ENCODE measurements at regions not wholly inside any gene's neighbourhood (a gene's known extent, or its start where the extent isn't known, plus 50 kb on each side); places are given as distances from the start of the nearest gene placed in this dataset.

DNA sequence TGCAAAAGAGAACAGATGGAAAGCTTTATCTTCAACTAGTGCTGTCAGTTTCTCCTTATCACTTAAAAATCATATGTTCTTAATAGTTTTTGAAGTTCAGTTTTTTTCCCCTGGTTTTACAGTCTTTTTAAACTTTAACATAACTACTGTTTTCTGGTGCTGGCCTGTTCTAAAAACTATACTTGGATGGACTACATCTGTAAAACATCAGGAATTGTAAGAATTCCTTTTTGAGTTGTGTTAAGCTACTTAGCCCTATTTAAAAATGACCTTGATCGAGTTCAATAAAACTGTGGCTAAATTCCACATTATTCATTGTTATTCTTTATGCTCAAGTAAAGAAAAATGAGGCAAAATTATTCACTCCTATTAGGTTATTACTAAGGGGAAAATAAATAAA, 397.7 kb downstream of the NUP35 start:
- H3K4me1 ChIP-seq (ENCODE audit: control insufficient read depth, insufficient read depth, low read length), result peaks cover 3% of the 10 kb centered on the region
- no peak overlapping the region for H3K4me3 ChIP-seq (ENCODE audit: low read length)
- no peak for DNase-seq
- H3K36me3 ChIP-seq (ENCODE audit: control insufficient read depth, insufficient read depth, low read length), result no peaks in the 10 kb centered on the region
- H3K27me3 ChIP-seq (ENCODE audit: control insufficient read depth, insufficient read depth, low read length), result no peaks in the 10 kb centered on the region
- no peak overlapping the region for H3K27ac ChIP-seq (ENCODE audit: low read length)
- WGBS (ENCODE audit: insufficient coverage, low lambda C conversion rate), result 100% methylated on average over 1 of the region's 1 CpG
- no peaks in the 10 kb centered on the region for H3K9me3 ChIP-seq (ENCODE audit: control insufficient read depth, low read depth, low read length)

DNA sequence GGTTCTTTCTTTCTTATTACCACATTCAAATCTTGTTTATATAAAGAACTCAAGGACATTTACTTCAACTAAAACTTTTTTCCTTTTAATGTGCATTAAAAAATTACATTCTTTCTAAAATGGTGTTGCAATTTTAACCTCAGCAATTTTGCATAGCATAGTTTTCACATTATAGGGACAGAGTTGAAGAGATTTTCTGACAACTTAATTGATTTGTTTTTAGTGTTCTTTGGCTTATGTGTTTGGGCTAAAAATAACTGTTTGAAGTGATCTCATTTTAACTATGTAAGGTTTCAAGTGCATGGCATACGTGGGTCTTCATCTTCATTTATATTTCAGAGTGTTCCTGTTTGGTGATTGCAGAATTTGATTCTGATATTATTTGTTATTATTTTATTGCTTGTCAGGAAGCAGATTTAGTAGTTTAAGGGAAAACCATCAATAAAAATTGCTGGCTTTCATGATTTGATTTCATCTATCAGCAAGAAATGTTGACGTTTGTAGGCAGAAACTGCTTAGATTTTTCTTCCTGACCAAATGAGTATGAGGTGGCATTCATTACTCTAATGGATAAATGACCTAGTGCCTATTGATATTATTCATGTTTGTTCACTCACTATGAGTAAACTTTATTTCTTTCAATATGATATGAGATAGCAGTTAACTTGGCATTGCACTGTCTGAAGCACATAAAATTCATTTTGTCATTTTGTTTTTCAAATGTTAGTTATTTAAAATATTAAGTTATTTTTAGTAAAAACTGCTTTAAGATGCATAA, 398.4 kb downstream of the NUP35 start:
- Histone ChIP-seq H3K4me3 (ENCODE audit: low read length) (no peak overlapping the region), H3K9me3 (ENCODE audit: control insufficient read depth, low read depth, low read length) (no peaks in the 10 kb centered on the region), H3K27ac (ENCODE audit: low read length) (no peak overlapping the region), H3K36me3 (ENCODE audit: control insufficient read depth, insufficient read depth, low read length) (no peaks in the 10 kb centered on the region), H3K27me3 (ENCODE audit: control insufficient read depth, insufficient read depth, low read length) (no peaks in the 10 kb centered on the region), H3K4me1 (ENCODE audit: control insufficient read depth, insufficient read depth, low read length) (peaks cover 3% of the 10 kb centered on the region)
- no peak for DNase-seq
- WGBS (ENCODE audit: insufficient coverage, low lambda C conversion rate), result 80% methylated on average over 2 of the region's 2 CpGs

DNA sequence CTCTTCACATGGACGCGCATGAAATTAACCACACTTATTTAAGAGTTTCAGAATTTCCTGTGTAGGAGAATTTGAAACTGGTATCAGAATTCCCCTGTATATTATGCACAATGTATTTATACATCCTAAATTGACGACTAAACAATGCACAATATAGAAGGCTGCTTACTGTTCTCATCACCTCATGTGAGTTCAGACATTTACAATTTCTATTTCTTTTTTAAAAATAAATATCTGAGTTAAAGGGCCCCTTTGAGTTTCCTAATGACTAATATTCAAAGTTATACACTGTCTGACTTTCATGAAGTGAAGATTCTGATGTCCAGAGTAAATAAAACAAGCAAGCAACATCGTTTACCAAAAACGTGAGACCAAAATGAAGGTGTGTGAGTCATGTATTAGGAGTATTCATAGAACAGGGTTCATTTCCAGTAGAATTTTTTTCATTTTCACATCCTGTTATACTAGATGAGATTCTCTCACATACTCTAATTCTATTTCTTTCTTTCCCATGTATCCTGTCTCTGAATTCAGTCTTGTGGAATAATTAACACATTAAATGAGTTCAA, 406.2 kb downstream of the NUP35 start:
- DNase-seq, result no peak
- Histone ChIP-seq H3K4me3 (ENCODE audit: low read length) (no peak overlapping the region), H3K36me3 (ENCODE audit: control insufficient read depth, insufficient read depth, low read length) (no peaks in the 10 kb centered on the region), H3K27me3 (ENCODE audit: control insufficient read depth, insufficient read depth, low read length) (no peaks in the 10 kb centered on the region), H3K27ac (ENCODE audit: low read length) (no peak overlapping the region), H3K9me3 (ENCODE audit: control insufficient read depth, low read depth, low read length) (no peaks in the 10 kb centered on the region), H3K4me1 (ENCODE audit: control insufficient read depth, insufficient read depth, low read length) (no peaks in the 10 kb centered on the region)
- no CpG with 5 or more reads among the region's 5 CpGs for WGBS (ENCODE audit: insufficient coverage, low lambda C conversion rate)

DNA sequence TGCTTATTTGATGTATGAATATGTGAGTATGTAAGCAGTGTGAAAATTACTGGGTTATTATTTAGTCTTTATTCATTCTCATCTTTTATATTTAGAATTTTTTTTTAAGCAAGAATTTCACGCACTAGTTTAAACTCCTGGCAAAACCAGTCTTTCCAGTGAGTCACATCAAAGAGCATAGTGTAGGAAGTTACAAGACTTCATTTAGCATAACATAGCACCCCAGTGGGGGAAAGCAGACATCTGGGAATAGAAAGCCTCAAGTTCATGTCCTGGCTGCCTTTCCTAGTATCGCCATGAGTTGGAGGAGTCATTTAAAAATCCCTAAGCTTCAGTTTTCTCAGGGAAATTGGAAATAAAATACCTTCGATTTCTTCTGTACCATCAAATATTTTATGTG, 408.3 kb downstream of the NUP35 start:
- WGBS (ENCODE audit: insufficient coverage, low lambda C conversion rate), result 44% methylated on average over 2 of the region's 3 CpGs
- Histone ChIP-seq H3K36me3 (ENCODE audit: control insufficient read depth, insufficient read depth, low read length) (no peaks in the 10 kb centered on the region), H3K27ac (ENCODE audit: low read length) (no peak overlapping the region), H3K4me3 (ENCODE audit: low read length) (no peak overlapping the region), H3K27me3 (ENCODE audit: control insufficient read depth, insufficient read depth, low read length) (no peaks in the 10 kb centered on the region), H3K4me1 (ENCODE audit: control insufficient read depth, insufficient read depth, low read length) (no peaks in the 10 kb centered on the region), H3K9me3 (ENCODE audit: control insufficient read depth, low read depth, low read length) (no peaks in the 10 kb centered on the region)
- DNase-seq, result no peak

DNA sequence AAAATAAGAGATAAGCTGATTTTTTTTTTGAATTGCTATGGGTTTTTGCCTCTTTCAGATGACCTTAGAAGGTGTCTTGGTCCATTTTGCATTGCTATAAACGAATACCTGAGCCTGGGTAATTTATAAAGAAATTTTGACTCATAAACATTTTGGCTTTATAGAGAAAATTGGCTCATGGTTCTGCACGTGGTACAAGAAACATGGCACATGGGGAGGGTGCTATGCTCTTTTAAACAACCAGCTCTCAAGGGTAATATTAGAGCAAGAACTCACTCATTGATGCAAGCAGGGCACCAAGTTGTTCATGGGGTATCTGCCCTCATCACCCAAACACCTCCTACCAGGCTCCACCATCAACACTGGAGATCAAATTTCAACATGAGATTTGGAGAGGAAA, 408.8 kb downstream of the NUP35 start:
- no peaks in the 10 kb centered on the region for H3K4me1 ChIP-seq (ENCODE audit: control insufficient read depth, insufficient read depth, low read length)
- H3K36me3 ChIP-seq (ENCODE audit: control insufficient read depth, insufficient read depth, low read length), result no peaks in the 10 kb centered on the region
- WGBS (ENCODE audit: insufficient coverage, low lambda C conversion rate), result 83% methylated on average over 2 of the region's 2 CpGs
- DNase-seq, result no peak
- H3K27ac ChIP-seq (ENCODE audit: low read length), result no peak overlapping the region
- H3K9me3 ChIP-seq (ENCODE audit: control insufficient read depth, low read depth, low read length), result no peaks in the 10 kb centered on the region
- H3K27me3 ChIP-seq (ENCODE audit: control insufficient read depth, insufficient read depth, low read length), result no peaks in the 10 kb centered on the region
- H3K4me3 ChIP-seq (ENCODE audit: low read length), result no peak overlapping the region

DNA sequence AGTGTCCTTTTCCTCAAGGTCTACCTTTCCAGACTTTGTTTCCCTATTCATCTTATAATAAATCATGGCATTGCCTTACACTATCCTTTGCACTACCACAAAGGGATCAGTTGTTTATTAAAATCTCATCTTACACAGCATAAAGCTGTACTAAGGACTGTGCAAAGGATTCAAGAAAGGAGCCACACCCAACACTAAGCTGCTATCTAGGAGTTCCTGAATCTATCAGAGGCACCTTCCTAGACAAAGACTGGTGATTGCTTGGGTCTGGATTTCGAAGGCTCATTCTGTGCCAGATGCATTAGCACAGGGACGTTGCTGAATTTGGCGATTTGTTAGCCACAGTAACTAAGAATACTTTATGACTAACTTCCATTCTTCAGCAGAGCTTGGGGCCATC, 412.0 kb downstream of the NUP35 start:
- no peak overlapping the region for H3K27ac ChIP-seq (ENCODE audit: low read length)
- H3K4me3 ChIP-seq (ENCODE audit: low read length), result no peak overlapping the region
- H3K4me1 ChIP-seq (ENCODE audit: control insufficient read depth, insufficient read depth, low read length), result no peaks in the 10 kb centered on the region
- no CpG with 5 or more reads among the region's 3 CpGs for WGBS (ENCODE audit: insufficient coverage, low lambda C conversion rate)
- H3K9me3 ChIP-seq (ENCODE audit: control insufficient read depth, low read depth, low read length), result no peaks in the 10 kb centered on the region
- no peaks in the 10 kb centered on the region for H3K27me3 ChIP-seq (ENCODE audit: control insufficient read depth, insufficient read depth, low read length)
- no peaks in the 10 kb centered on the region for H3K36me3 ChIP-seq (ENCODE audit: control insufficient read depth, insufficient read depth, low read length)
- DNase-seq, result no peak

DNA sequence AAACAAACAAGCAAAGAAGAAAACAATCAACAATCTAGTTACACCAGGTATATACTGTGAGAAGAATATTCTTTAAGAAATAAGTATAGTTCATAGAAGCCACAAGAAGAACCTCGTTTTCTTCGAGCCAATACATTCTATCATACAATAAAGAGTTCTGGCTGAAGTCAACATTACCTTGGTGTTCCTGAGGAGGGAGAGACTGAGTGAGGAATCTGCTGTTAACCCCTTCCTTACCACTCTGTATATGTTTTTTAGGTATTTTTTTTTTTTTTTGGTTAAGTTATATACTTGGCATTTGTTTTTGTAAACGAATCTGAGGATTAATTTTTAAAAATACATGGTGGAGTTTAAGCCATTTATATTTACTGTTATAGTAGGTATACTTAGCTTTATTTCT, 412.5 kb downstream of the NUP35 start:
- H3K36me3 ChIP-seq (ENCODE audit: control insufficient read depth, insufficient read depth, low read length), result no peaks in the 10 kb centered on the region
- no peaks in the 10 kb centered on the region for H3K27me3 ChIP-seq (ENCODE audit: control insufficient read depth, insufficient read depth, low read length)
- no peak overlapping the region for H3K4me3 ChIP-seq (ENCODE audit: low read length)
- no peaks in the 10 kb centered on the region for H3K4me1 ChIP-seq (ENCODE audit: control insufficient read depth, insufficient read depth, low read length)
- DNase-seq, result no peak
- WGBS (ENCODE audit: insufficient coverage, low lambda C conversion rate), result 94% methylated on average over 3 of the region's 3 CpGs
- H3K9me3 ChIP-seq (ENCODE audit: control insufficient read depth, low read depth, low read length), result no peaks in the 10 kb centered on the region
- H3K27ac ChIP-seq (ENCODE audit: low read length), result no peak overlapping the region

DNA sequence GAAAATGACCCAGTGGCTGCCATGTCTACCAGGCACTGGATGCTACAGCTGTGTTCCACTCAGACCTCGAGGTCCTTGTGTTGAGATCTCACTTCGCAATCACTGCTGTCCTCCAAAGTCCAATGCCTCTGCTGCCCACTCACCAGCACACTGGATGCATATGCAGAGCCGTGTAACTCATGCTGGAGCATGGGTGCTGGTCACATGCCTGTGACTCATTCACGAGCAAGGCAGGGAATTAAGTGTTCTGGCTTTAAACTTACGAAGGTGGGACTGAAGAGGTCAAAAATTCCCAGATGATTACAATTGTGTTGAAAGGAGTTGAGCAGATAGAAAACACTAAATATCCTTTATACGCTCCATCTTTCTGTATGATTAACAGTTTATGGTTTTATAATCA, 417.5 kb downstream of the NUP35 start:
- peak; percentile 94 to 96 for DNase-seq
- Histone ChIP-seq H3K27me3 (ENCODE audit: control insufficient read depth, insufficient read depth, low read length) (no peaks in the 10 kb centered on the region), H3K27ac (ENCODE audit: low read length) (peak overlapping the region; percentile 73), H3K4me1 (ENCODE audit: control insufficient read depth, insufficient read depth, low read length) (peaks cover 14% of the 10 kb centered on the region), H3K9me3 (ENCODE audit: control insufficient read depth, low read depth, low read length) (peaks cover 4% of the 10 kb centered on the region), H3K4me3 (ENCODE audit: low read length) (no peak overlapping the region), H3K36me3 (ENCODE audit: control insufficient read depth, insufficient read depth, low read length) (no peaks in the 10 kb centered on the region)
- no CpG with 5 or more reads among the region's 6 CpGs for WGBS (ENCODE audit: insufficient coverage, low lambda C conversion rate)

DNA sequence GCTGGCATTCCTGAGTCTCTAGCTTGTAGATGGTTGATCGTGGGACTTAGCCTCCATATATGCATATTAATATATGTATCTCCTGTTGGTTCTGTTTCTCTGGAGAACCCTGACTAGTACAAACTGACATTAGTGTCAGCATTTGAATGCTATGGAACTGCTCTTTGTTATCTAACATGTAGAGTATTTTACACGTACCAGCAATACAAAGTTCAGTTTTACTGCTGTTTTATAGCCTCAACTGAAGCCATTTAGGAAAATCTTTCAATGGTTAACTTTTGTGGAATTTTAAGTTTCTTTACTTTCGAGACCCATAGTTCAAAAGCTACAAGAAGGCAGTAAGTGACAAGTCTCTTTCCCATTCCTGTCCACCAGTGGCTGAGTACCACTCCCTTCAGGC, 418.4 kb downstream of the NUP35 start:
- WGBS (ENCODE audit: insufficient coverage, low lambda C conversion rate), result no CpG with 5 or more reads among the region's 3 CpGs
- no peaks in the 10 kb centered on the region for H3K27me3 ChIP-seq (ENCODE audit: control insufficient read depth, insufficient read depth, low read length)
- peaks cover 14% of the 10 kb centered on the region for H3K4me1 ChIP-seq (ENCODE audit: control insufficient read depth, insufficient read depth, low read length)
- no peak overlapping the region for H3K4me3 ChIP-seq (ENCODE audit: low read length)
- H3K27ac ChIP-seq (ENCODE audit: low read length), result peak overlapping the region; percentile 73
- DNase-seq, result peak; percentile 60 to 90
- peaks cover 6% of the 10 kb centered on the region for H3K9me3 ChIP-seq (ENCODE audit: control insufficient read depth, low read depth, low read length)
- no peaks in the 10 kb centered on the region for H3K36me3 ChIP-seq (ENCODE audit: control insufficient read depth, insufficient read depth, low read length)

DNA sequence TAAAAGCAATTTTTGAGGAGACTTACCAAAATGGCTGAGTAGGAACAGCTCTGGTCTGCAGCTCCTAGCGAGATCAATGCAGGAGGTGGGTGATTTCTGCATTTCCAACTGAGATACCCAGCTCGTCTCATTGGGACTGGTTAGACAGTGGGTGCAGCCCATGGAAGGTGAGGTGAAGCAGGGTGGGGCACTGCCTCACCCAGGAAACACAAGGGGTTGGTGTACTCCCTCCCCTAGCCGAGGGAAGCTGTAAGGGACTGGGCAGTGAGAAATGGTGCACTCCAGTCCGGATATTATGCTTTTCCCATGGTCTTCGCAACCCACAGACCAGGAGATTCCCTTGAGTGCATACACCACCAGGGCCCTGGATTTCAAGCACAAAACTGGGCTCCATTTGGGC, 419.0 kb downstream of the NUP35 start:
- DNase-seq, result peak in 1 of 2 donors; percentile 5
- no CpG with 5 or more reads among the region's 5 CpGs for WGBS (ENCODE audit: insufficient coverage, low lambda C conversion rate)
- Histone ChIP-seq H3K9me3 (ENCODE audit: control insufficient read depth, low read depth, low read length) (peaks cover 6% of the 10 kb centered on the region), H3K4me3 (ENCODE audit: low read length) (no peak overlapping the region), H3K36me3 (ENCODE audit: control insufficient read depth, insufficient read depth, low read length) (no peaks in the 10 kb centered on the region), H3K4me1 (ENCODE audit: control insufficient read depth, insufficient read depth, low read length) (peaks cover 14% of the 10 kb centered on the region), H3K27ac (ENCODE audit: low read length) (peak overlapping the region; percentile 73), H3K27me3 (ENCODE audit: control insufficient read depth, insufficient read depth, low read length) (no peaks in the 10 kb centered on the region)

DNA sequence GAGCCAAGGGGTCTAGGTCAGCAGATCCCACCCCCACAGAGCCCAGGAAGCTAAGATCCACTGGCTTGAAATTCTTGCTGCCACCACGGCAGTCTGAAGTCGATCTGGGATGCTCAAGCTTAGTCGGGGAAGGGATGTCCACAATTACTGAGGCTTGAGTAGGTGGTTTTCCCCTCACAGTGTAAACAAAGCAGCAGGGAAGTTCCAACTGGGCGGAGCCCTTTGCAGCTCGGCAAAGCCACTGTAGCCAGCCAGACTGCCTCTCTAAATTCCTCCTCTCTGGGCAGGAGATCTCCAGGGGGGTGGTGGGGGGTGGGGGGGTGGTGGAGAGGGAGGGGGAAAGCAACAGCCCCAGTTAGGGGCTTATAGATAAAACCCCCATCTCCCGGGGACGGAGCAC, 419.5 kb downstream of the NUP35 start:
- Histone ChIP-seq H3K27ac (ENCODE audit: low read length) (peak overlapping the region; percentile 73), H3K9me3 (ENCODE audit: control insufficient read depth, low read depth, low read length) (peaks cover 6% of the 10 kb centered on the region), H3K27me3 (ENCODE audit: control insufficient read depth, insufficient read depth, low read length) (no peaks in the 10 kb centered on the region), H3K4me1 (ENCODE audit: control insufficient read depth, insufficient read depth, low read length) (peaks cover 14% of the 10 kb centered on the region), H3K36me3 (ENCODE audit: control insufficient read depth, insufficient read depth, low read length) (no peaks in the 10 kb centered on the region), H3K4me3 (ENCODE audit: low read length) (no peak overlapping the region)
- WGBS (ENCODE audit: insufficient coverage, low lambda C conversion rate), result no CpG with 5 or more reads among the region's 7 CpGs
- peak; percentile 11 to 31 for DNase-seq

All from large intestine (tissue), 3 donors.